ENCODE measurements at regions not wholly inside any gene's neighbourhood (a gene's known extent, or its start where the extent isn't known, plus 50 kb on each side); places are given as distances from the start of the nearest gene placed in this dataset.

GRCh38 chr14:78022059-78022458 lies 148.1 kb upstream of the NRXN3 start:
- TF ChIP-seq EZH2phosphoT487 (IDR thresholded peaks at IDR 0.05; ENCODE audit: borderline replicate concordance) (no peak), CTCF (conservative IDR thresholded peaks at IDR 0.05; ENCODE audit: low read length) (peak; percentile 87)
- Histone ChIP-seq H3K4me2 (ENCODE audit: low read depth, low read length, poor library complexity, severe bottlenecking) (no peak overlapping the region), H3K4me3 (ENCODE audit: low read length, poor library complexity, severe bottlenecking) (no peak overlapping the region), H3F3A (ENCODE audit: low read depth) (no peaks in the 10 kb centered on the region), H3K9ac (ENCODE audit: low read depth, low read length, poor library complexity, severe bottlenecking) (no peak overlapping the region), H3K9me3 (ENCODE audit: insufficient read depth, low read depth, low read length) (no peaks in the 10 kb centered on the region), H3K4me1 (ENCODE audit: insufficient read depth, low read length, poor library complexity, severe bottlenecking) (no peaks in the 10 kb centered on the region), H3K27me3 (ENCODE audit: insufficient read depth, low read length, poor library complexity, severe bottlenecking) (peaks cover 45% of the 10 kb centered on the region), H3K36me3 (ENCODE audit: insufficient read depth, low read length) (no peaks in the 10 kb centered on the region), H4K20me1 (ENCODE audit: insufficient read depth, low read length, poor library complexity, severe bottlenecking) (no peaks in the 10 kb centered on the region), H3K79me2 (ENCODE audit: insufficient read depth, low read length) (no peaks in the 10 kb centered on the region), H2AFZ (ENCODE audit: low read length) (peak overlapping the region; percentile 99), H3K9me2 (replicated peaks; ENCODE audit: low read depth, low read length) (no peaks in the 10 kb centered on the region)

- Histone ChIP-seq H3K4me3 (ENCODE audit: low read length, poor library complexity, severe bottlenecking) (no peak overlapping the region), H3K4me2 (ENCODE audit: low read depth, low read length, poor library complexity, severe bottlenecking) (no peak overlapping the region), H4K20me1 (ENCODE audit: insufficient read depth, low read length, poor library complexity, severe bottlenecking) (no peaks in the 10 kb centered on the region), H3K79me2 (ENCODE audit: insufficient read depth, low read length) (no peaks in the 10 kb centered on the region), H3K36me3 (ENCODE audit: insufficient read depth, low read length) (no peaks in the 10 kb centered on the region), H2AFZ (ENCODE audit: low read length) (no peak overlapping the region), H3K9ac (ENCODE audit: low read depth, low read length, poor library complexity, severe bottlenecking) (no peak overlapping the region), H3K27me3 (ENCODE audit: insufficient read depth, low read length, poor library complexity, severe bottlenecking) (peaks cover 45% of the 10 kb centered on the region), H3K9me3 (ENCODE audit: insufficient read depth, low read depth, low read length) (no peaks in the 10 kb centered on the region), H3K4me1 (ENCODE audit: insufficient read depth, low read length, poor library complexity, severe bottlenecking) (no peaks in the 10 kb centered on the region), H3F3A (ENCODE audit: low read depth) (no peaks in the 10 kb centered on the region), H3K9me2 (replicated peaks; ENCODE audit: low read depth, low read length) (no peaks in the 10 kb centered on the region)
- TF ChIP-seq CTCF (conservative IDR thresholded peaks at IDR 0.05; ENCODE audit: low read length): no peak
- TF ChIP-seq EZH2phosphoT487 (IDR thresholded peaks at IDR 0.05; ENCODE audit: borderline replicate concordance): no peak
These were observed 147.1 kb upstream of the NRXN3 start for GRCh38 chr14:78023112-78023511.

GRCh38 chr14:78028471-78028870 lies 141.7 kb upstream of the NRXN3 start:
- no peak for TF ChIP-seq EZH2phosphoT487 (IDR thresholded peaks at IDR 0.05; ENCODE audit: borderline replicate concordance)
- TF ChIP-seq CTCF (conservative IDR thresholded peaks at IDR 0.05; ENCODE audit: low read length): no peak
- H3K4me1 ChIP-seq (ENCODE audit: insufficient read depth, low read length, poor library complexity, severe bottlenecking): no peaks in the 10 kb centered on the region
- no peak overlapping the region for H3K4me3 ChIP-seq (ENCODE audit: low read length, poor library complexity, severe bottlenecking)
- H3F3A ChIP-seq (ENCODE audit: low read depth): no peaks in the 10 kb centered on the region
- no peaks in the 10 kb centered on the region for H3K9me2 ChIP-seq (replicated peaks; ENCODE audit: low read depth, low read length)
- no peak overlapping the region for H3K9ac ChIP-seq (ENCODE audit: low read depth, low read length, poor library complexity, severe bottlenecking)
- no peak overlapping the region for H3K4me2 ChIP-seq (ENCODE audit: low read depth, low read length, poor library complexity, severe bottlenecking)
- no peaks in the 10 kb centered on the region for H3K36me3 ChIP-seq (ENCODE audit: insufficient read depth, low read length)
- no peaks in the 10 kb centered on the region for H3K79me2 ChIP-seq (ENCODE audit: insufficient read depth, low read length)
- H3K27me3 ChIP-seq (ENCODE audit: insufficient read depth, low read length, poor library complexity, severe bottlenecking): peaks cover 34% of the 10 kb centered on the region
- no peak overlapping the region for H2AFZ ChIP-seq (ENCODE audit: low read length)
- H3K9me3 ChIP-seq (ENCODE audit: insufficient read depth, low read depth, low read length): no peaks in the 10 kb centered on the region
- H4K20me1 ChIP-seq (ENCODE audit: insufficient read depth, low read length, poor library complexity, severe bottlenecking): no peaks in the 10 kb centered on the region

Measured in Loucy (cell line).